HEK293T (cell line): ENCODE measurements at regions not wholly inside any gene's neighbourhood (a gene's known extent, or its start where the extent isn't known, plus 50 kb on each side); places are given as distances from the start of the nearest gene placed in this dataset.
"Not testable (repeated sequence)": the region's sequence is repeated elsewhere in the genome, so short reads cannot be mapped to it uniquely, and the experiment has no call there.

ENCODE experiments used
- CTCF ChIA-PET: fragments of 350-600 bp; formaldehyde crosslinking; extraction: SDS; loops from one replicate; lab custom pipeline; 2021; ENCODE audit warnings: antibody characterized with exemption, inconsistent platforms; lab: Yijun Ruan, JAX
- POLR2A ChIA-PET: fragments of 350-600 bp; formaldehyde crosslinking; extraction: SDS; loops from one replicate; lab custom pipeline; 2020; ENCODE audit warnings: antibody characterized with exemption, inconsistent platforms; lab: Yijun Ruan, JAX
- DNase-seq: peaks from one replicate; pipeline ENCODE4 v3.0.0; 2012; ENCODE audit warnings: mixed read lengths; ENCODE audit errors: extremely low spot score
- ARNT ChIP-seq: fragments of 450-650 bp; IDR thresholded peaks from 2 replicates; pipeline ENCODE4 v1.6.1; 2017; ENCODE audit warnings: mild to moderate bottlenecking
- BHLHE40 ChIP-seq: fragments of 450-650 bp; IDR thresholded peaks from 2 replicates; pipeline ENCODE4 v1.6.1; 2016; ENCODE audit warnings: mild to moderate bottlenecking, moderate library complexity, borderline replicate concordance
- CTBP1 ChIP-seq: fragments of 450-650 bp; IDR thresholded peaks from 2 replicates; pipeline ENCODE4 v1.6.1; 2016; ENCODE audit warnings: borderline replicate concordance
- ELF4 ChIP-seq: fragments of 450-650 bp; IDR thresholded peaks from 2 replicates; pipeline ENCODE4 v1.6.1; 2017; ENCODE audit warnings: antibody characterized with exemption
- FOXA1 ChIP-seq: fragments of 450-650 bp; IDR thresholded peaks from 2 replicates; pipeline ENCODE4 v1.6.1; 2016; ENCODE audit warnings: mild to moderate bottlenecking
- FOXK2 ChIP-seq: fragments of 450-650 bp; IDR thresholded peaks from 2 replicates; pipeline ENCODE4 v1.6.1; 2016; ENCODE audit warnings: mild to moderate bottlenecking
- FOXM1 ChIP-seq: fragments of 450-650 bp; IDR thresholded peaks from 2 replicates; pipeline ENCODE4 v1.6.1; 2017; ENCODE audit warnings: mild to moderate bottlenecking, borderline replicate concordance
- HDGF ChIP-seq: fragments of 450-650 bp; IDR thresholded peaks from 2 replicates; pipeline ENCODE4 v1.6.1; 2017; ENCODE audit warnings: antibody characterized with exemption, borderline replicate concordance
- L3MBTL2 ChIP-seq: fragments of 450-650 bp; conservative IDR thresholded peaks from 2 replicates; pipeline ENCODE4 v1.6.1; 2016; ENCODE audit warnings: mild to moderate bottlenecking
- LEF1 ChIP-seq: fragments of 450-650 bp; IDR thresholded peaks from 2 replicates; pipeline ENCODE4 v1.6.1; 2017; ENCODE audit warnings: mild to moderate bottlenecking, borderline replicate concordance
- NFRKB ChIP-seq: fragments of 450-650 bp; IDR thresholded peaks from 2 replicates; pipeline ENCODE4 v1.6.1; 2016; ENCODE audit warnings: mild to moderate bottlenecking, moderate library complexity
- SP1 ChIP-seq: fragments of 450-650 bp; IDR thresholded peaks from 2 replicates; pipeline ENCODE4 v1.6.1; 2017
- SUZ12 ChIP-seq: fragments of 450-650 bp; IDR thresholded peaks from 2 replicates; pipeline ENCODE4 v1.6.1; 2016; ENCODE audit warnings: mild to moderate bottlenecking
- TARDBP ChIP-seq: fragments of 450-650 bp; IDR thresholded peaks from 2 replicates; pipeline ENCODE4 v1.6.1; 2016
- ZNF384 ChIP-seq: fragments of 450-650 bp; IDR thresholded peaks from 2 replicates; pipeline ENCODE4 v1.6.1; 2016
- TF ChIP-seq, protein P1 (sequence below): fragments of 450-650 bp; IDR thresholded peaks from 2 replicates; pipeline ENCODE4 v1.6.1; 2016

DNA sequence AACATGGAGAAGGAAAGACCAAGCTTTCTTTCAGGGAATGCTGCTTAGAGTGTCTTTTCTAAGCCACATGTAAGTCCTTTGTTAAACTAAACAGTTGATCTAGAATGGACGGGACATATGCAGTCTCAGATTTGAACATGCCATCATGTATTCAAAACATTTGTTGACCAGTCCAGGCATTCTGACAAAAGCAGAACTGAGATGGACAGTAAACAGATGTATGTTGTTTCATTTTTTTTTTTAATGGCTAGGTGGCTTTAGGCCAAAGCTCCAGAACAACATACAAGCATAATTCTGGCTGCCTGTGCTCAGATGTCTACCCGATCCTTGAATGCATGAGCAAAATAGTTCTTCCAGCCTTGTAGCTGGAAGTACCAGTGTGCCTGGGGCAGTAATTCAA is 1211.4 kb upstream of the FAM98A start:
- ChIA-PET POLR2A (no interaction called here), CTCF (no interaction called here)
- DNase-seq = no peak
- TF ChIP-seq LEF1 (no peak), SP1 (no peak), FOXK2 (no peak), FOXM1 (no peak), SUZ12 (no peak), BHLHE40 (no peak), CTBP1 (no peak), ARNT (no peak), NFRKB (no peak), FOXA1 (no peak), ZNF384 (no peak), L3MBTL2 (no peak), TARDBP (no peak), ELF4 (no peak), HDGF (no peak)
- TF ChIP-seq, protein P1, sequence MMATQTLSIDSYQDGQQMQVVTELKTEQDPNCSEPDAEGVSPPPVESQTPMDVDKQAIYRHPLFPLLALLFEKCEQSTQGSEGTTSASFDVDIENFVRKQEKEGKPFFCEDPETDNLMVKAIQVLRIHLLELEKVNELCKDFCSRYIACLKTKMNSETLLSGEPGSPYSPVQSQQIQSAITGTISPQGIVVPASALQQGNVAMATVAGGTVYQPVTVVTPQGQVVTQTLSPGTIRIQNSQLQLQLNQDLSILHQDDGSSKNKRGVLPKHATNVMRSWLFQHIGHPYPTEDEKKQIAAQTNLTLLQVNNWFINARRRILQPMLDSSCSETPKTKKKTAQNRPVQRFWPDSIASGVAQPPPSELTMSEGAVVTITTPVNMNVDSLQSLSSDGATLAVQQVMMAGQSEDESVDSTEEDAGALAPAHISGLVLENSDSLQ = no peak

DNA sequence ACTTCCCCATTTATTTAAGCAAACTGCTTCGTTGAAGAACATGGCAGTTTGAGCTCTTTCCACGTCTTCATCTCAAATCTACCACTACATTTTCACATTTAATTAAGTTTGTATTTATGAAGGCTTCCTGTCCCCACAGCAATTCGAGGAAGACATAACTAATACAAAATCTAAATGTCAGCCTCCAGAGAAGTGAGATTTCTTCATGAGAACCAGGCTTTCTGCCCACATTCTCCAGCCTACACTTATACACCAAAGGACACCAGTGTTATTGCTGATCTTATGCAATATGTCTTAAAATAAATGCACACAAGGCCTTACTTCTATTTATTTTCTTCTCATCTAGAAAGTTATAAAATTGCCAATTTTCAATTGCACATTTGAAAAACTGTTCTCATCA is 1209.3 kb upstream of the FAM98A start:
- CTCF ChIA-PET = no interaction called here
- DNase-seq = no peak
- TF ChIP-seq HDGF = no peak
- no peak for TF ChIP-seq SUZ12
- TF ChIP-seq LEF1 = no peak
- no peak for TF ChIP-seq ARNT
- TF ChIP-seq ZNF384 = no peak
- no peak for TF ChIP-seq CTBP1
- TF ChIP-seq ELF4 = no peak
- TF ChIP-seq FOXK2 = no peak
- no peak for TF ChIP-seq L3MBTL2
- no peak for TF ChIP-seq TARDBP
- TF ChIP-seq FOXA1 = no peak
- TF ChIP-seq SP1 = no peak
- POLR2A ChIA-PET = no interaction called here

DNA sequence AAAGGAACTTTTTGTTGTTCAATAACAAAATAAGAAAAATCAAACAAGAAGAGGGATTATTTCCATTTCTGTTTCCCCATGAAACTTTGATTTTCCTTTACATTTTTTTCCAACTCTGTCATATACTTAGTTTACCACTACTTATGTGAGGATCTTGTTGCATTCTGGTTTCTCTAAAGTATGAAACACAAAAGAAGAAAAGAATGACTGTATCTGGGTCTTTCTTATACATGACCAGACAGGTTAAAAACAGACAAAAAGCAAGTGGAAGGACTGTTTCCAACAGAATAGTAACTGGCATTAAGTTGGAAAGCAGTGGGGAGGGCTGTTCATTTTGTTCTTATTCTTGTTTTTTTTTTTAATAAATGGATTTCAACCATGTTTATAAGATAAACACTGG is 1207.8 kb upstream of the FAM98A start:
- ChIA-PET POLR2A (no interaction called here), CTCF (no interaction called here)
- no peak for DNase-seq
- TF ChIP-seq L3MBTL2 = no peak
- TF ChIP-seq TARDBP = no peak
- no peak for TF ChIP-seq LEF1
- no peak for TF ChIP-seq BHLHE40
- no peak for TF ChIP-seq CTBP1
- TF ChIP-seq ZNF384 = no peak
- TF ChIP-seq SP1 = no peak
- TF ChIP-seq NFRKB = no peak
- TF ChIP-seq ELF4 = no peak
- TF ChIP-seq SUZ12 = no peak
- TF ChIP-seq, protein P1 = no peak
- no peak for TF ChIP-seq HDGF
- TF ChIP-seq ARNT = no peak
- no peak for TF ChIP-seq FOXM1
- no peak for TF ChIP-seq FOXA1
- TF ChIP-seq FOXK2 = no peak

DNA sequence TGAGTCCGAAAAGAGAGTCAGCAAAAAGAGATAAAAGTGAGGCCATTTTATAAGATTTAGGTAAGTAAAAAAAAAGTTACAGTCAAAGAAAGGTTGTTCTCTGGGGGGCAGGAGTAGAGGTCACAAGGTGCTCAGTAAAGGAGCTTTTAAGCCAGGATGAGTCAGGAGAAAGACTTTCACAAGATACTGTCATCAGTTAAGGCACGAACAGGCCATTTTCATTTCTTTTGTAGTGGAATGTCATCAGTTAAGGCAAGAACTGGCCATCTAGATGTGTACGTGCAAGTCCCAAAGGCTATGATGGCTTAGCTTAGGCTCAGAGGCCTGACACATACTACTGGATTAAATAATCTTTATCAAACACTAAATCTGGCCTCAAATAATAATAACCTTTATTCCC is 1207.3 kb upstream of the FAM98A start:
- DNase-seq = no peak
- CTCF ChIA-PET = no interaction called here
- TF ChIP-seq CTBP1 (no peak), SP1 (no peak), ARNT (no peak), BHLHE40 (no peak), FOXM1 (no peak), LEF1 (no peak), NFRKB (no peak), TARDBP (no peak), ZNF384 (no peak), ELF4 (no peak), L3MBTL2 (no peak), HDGF (no peak), FOXA1 (no peak)
- TF ChIP-seq, protein P1 = no peak
- POLR2A ChIA-PET = no interaction called here

DNA sequence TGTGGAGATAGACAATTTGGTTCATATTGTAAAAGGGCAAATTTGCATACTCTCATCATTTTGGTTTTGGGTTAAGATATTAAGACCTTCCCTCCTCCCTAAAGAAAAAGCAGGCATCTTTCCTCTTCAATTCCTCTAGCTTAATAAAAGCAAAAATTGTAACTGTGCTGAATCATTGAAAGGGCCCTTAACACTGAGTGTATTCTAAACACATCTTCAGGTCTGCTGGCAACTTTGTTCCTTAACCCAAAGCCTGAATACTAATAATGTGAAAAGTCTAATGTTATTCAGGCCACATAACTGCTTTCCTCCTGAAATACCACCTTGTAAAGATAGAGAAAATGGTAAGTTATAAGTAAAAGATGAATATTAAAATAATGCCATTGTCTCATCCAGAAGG is 1200.5 kb upstream of the FAM98A start:
- CTCF ChIA-PET = no interaction called here

DNA sequence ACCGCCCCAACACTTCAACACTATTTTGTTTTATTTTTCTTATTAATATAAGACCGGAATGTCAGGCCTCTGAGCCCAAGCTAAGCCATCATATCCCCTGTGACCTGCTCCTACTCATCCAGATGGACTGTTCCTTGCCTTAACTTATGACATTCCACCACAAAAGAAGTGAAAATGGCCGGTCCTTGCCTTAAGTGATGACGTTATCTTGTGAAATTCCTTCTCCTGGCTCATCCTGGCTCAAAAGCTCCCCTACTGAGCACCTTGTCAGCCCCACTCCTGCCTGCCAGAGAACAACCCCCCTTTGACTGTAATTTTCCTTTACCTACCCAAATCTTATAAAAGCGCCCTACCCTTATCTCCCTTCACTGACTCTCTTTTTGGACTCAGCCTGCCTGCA is 1196.5 kb upstream of the FAM98A start:
- CTCF ChIA-PET, DNase-seq, POLR2A ChIA-PET: not testable (repeated sequence)

More for the DNA sequence above, 1200.5 kb upstream of the FAM98A start:
- DNase-seq = no peak
- TF ChIP-seq CTBP1 (no peak), TARDBP (no peak), FOXA1 (no peak), NFRKB (no peak), ELF4 (no peak), FOXK2 (no peak), LEF1 (no peak), ARNT (no peak), FOXM1 (no peak), ZNF384 (no peak), HDGF (no peak), L3MBTL2 (no peak)
- TF ChIP-seq, protein P1 = no peak
- POLR2A ChIA-PET = no interaction called here
